GM13976 (cell line): ENCODE measurements at regions not wholly inside any gene's neighbourhood (a gene's known extent, or its start where the extent isn't known, plus 50 kb on each side); places are given as distances from the start of the nearest gene placed in this dataset.
A peak's percentile ranks its signal among the peaks of the same experiment; 100 is the strongest.

Experiments
- DNase-seq: peaks from one replicate; pipeline ENCODE4 v3.0.0; 2012; ENCODE audit warnings: low spot score
- CTCF ChIP-seq: IDR thresholded peaks from 2 replicates; pipeline ENCODE4 v1.5.1; 2012; ENCODE audit warnings: borderline replicate concordance, mild to moderate bottlenecking; ENCODE audit not compliant: insufficient read depth; ENCODE audit errors: extremely low read depth, missing control alignments, control extremely low read depth
- in situ Hi-C: fragments of 300-500 bp; cut with MboI; formaldehyde crosslinking; loops from one replicate; pipeline ENCODE4 v1.12.0; 2022; ENCODE audit warnings: low sequenced_read_pairs, mixed read lengths, inconsistent platforms; ENCODE audit not compliant: unreplicated experiment

DNA sequence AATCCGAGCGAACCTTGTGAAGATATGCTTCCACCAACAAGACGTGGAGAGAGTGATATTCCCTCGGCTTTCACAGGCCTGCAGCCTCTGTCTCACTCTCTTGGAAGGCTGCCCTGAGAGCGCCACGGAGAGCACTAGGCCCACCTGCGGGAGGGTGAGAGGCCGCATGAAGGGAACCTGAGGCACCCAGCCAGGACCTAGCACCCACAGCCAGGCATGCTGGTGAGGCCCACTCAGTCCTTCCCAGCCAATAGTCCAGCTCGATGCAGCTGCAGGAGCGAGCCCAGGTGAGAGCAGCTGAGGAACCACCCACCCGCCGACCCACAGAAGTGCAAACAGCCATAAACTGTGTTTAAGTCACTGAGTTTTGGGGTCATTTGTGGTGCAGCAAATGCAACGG lies 227.2 kb downstream of the QKI start:
- in situ Hi-C loops: no loop called here
- TF ChIP-seq CTCF: no peak
- DNase-seq: no peak

- no peak for TF ChIP-seq CTCF
- in situ Hi-C loops: no loop called here
- DNase-seq: no peak
Measured at GRCh38 chr6:163640641-163641040, 226.1 kb downstream of the QKI start.

GRCh38 chr6:163637524-163637923 lies 223.0 kb downstream of the QKI start:
- in situ Hi-C loops: no loop called here
- peak; percentile 67 for DNase-seq
- no peak for TF ChIP-seq CTCF

DNA sequence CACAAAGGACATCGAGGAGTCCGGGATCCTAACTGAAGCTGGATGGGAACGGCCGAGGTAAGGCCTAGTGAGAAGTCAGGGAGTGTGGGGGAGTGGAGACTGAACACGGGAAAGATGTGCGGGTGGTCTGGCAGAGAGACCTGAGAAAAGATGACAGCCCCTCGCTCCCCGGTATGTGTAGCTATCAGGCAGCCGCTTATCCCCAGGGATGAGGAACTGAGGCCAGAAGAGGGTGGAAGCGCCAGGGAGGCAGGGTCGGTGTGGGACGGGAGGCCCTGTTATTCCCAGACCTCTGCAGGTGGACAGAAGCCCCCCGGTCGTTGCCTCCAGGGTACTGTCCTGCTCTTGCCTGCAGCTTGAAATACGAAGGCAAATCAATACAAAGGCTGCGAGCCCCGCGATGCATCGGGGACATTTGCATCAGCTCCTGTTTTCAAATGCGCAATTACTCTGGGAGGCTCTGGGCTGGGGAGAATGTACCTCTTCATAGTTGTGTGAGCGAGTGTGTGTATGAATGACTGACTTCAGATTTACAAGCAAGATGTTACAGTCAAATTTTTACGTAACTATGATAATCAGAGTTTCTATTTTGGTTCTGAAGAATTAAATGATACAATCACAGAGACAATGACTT lies 221.3 kb downstream of the QKI start:
- in situ Hi-C loops: no loop called here
- DNase-seq: no peak
- no peak for TF ChIP-seq CTCF

DNA sequence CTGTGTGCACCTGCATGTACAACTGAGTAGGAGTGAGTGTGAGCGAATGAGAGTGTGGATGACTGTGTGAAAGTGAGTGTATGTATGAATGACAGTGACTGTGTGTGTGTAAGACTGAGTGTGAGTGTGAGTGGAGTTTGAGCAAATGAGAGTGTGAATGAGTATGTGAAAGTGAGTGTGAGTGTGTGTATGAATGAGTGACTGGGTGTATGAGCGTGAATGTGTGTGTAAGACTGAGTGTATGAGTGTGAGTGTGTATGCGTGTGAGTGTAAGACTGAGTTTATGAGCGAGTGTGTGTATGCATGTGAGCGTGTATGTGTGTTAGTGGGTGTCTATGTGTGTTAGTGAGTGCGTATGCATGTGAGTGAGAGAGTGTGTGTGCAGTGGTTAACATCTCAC lies 220.8 kb downstream of the QKI start:
- DNase-seq: no peak
- in situ Hi-C loops: no loop called here
- no peak for TF ChIP-seq CTCF

- no peak for TF ChIP-seq CTCF
- in situ Hi-C loops: no loop called here
- DNase-seq: no peak
Measured at GRCh38 chr6:163634211-163635171, 220.0 kb downstream of the QKI start.
